ENCODE measurements at regions not wholly inside any gene's neighbourhood (a gene's known extent, or its start where the extent isn't known, plus 50 kb on each side); places are given as distances from the start of the nearest gene placed in this dataset.

DNA sequence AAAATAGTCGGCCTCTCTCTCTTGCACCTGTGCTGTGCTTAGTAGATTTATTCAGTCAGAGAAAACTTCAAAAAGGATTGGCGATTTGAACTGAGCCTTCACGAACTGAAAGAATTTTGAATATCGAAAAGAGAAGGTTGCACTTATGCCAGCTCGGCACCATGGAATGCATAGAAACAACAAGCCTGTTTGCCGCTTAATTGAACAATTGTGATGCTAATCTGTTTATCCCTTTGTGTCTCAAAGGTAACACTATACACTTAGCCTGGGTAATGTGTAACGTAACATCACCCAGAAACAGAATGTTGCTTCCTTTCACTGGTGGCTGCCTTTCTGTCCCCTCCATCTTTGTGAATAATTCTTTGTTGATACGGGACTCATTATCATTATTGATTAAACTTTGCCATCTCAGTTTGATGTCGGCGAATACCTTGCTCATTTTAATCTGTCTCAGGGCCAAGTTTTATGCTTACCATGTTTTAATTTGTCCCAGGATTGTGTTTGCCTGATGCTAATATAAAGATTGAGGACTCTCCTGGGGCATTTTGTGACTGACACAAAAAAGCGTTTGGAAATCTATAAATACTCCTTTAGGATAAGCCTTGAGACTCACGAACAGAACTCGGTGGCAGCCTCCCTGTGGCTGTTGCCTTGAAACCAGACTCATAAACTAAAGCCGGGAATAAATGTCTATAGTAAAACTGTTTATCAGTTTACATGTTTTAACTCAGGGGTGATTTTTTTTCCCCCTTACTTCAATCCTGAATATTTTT lies 400.5 kb downstream of the RAPGEF2 start:
- Histone ChIP-seq H3K27me3 (ENCODE audit: control insufficient read depth in 3 of 3, insufficient read depth in 3 of 3, low read length in 2 of 3) (peaks cover 0 to 3% (median 0%) of the 10 kb centered on the region in 3 donors), H3K9me3 (ENCODE audit: control insufficient read depth in 4 of 4, insufficient read depth in 3 of 4, low read length in 3 of 4) (no peaks in the 10 kb centered on the region), H3K36me3 (ENCODE audit: control insufficient read depth in 4 of 4, insufficient read depth in 4 of 4, low read length in 4 of 4) (no peaks in the 10 kb centered on the region), H3K4me1 (ENCODE audit: control insufficient read depth in 5 of 5, insufficient read depth in 5 of 5, low read length in 5 of 5) (peaks cover 0 to 13% (median 0%) of the 10 kb centered on the region in 5 donors), H3K4me3 (no peak overlapping the region), H3K9ac (ENCODE audit: insufficient read depth in 1 of 2, low read length in 2 of 2) (no peak overlapping the region), H3K27ac (ENCODE audit: low read depth in 1 of 2, low read length in 1 of 2) (no peak overlapping the region)
- DNase-seq (no peak), ATAC-seq (ENCODE audit: insufficient read depth, low FRiP score) (no peak)
- TF ChIP-seq, protein P1, sequence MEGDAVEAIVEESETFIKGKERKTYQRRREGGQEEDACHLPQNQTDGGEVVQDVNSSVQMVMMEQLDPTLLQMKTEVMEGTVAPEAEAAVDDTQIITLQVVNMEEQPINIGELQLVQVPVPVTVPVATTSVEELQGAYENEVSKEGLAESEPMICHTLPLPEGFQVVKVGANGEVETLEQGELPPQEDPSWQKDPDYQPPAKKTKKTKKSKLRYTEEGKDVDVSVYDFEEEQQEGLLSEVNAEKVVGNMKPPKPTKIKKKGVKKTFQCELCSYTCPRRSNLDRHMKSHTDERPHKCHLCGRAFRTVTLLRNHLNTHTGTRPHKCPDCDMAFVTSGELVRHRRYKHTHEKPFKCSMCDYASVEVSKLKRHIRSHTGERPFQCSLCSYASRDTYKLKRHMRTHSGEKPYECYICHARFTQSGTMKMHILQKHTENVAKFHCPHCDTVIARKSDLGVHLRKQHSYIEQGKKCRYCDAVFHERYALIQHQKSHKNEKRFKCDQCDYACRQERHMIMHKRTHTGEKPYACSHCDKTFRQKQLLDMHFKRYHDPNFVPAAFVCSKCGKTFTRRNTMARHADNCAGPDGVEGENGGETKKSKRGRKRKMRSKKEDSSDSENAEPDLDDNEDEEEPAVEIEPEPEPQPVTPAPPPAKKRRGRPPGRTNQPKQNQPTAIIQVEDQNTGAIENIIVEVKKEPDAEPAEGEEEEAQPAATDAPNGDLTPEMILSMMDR (IDR thresholded peaks at IDR 0.05; ENCODE audit: control extremely low read depth, extremely low read depth): no peak
- 74 to 76% methylated on average over 14 of the region's 14 CpGs for WGBS, 2 donors

GRCh38 chr4:159504684-159505083 lies 401.8 kb downstream of the RAPGEF2 start:
- H3K27me3 ChIP-seq (ENCODE audit: control insufficient read depth in 3 of 3, insufficient read depth in 3 of 3, low read length in 2 of 3): peaks cover 0 to 3% (median 0%) of the 10 kb centered on the region in 3 donors
- no peaks in the 10 kb centered on the region for H3K36me3 ChIP-seq (ENCODE audit: control insufficient read depth in 4 of 4, insufficient read depth in 4 of 4, low read length in 4 of 4)
- TF ChIP-seq, protein P1 (IDR thresholded peaks at IDR 0.05; ENCODE audit: control extremely low read depth, extremely low read depth): no peak
- 49 to 70% methylated on average over 5 of the region's 5 CpGs for WGBS, 2 donors
- DNase-seq (no peak), ATAC-seq (ENCODE audit: insufficient read depth, low FRiP score) (no peak)
- no peak overlapping the region for H3K4me3 ChIP-seq
- peaks cover 0 to 7% (median 0%) of the 10 kb centered on the region in 5 donors for H3K4me1 ChIP-seq (ENCODE audit: control insufficient read depth in 5 of 5, insufficient read depth in 5 of 5, low read length in 5 of 5)
- H3K9me3 ChIP-seq (ENCODE audit: control insufficient read depth in 4 of 4, insufficient read depth in 3 of 4, low read length in 3 of 4): no peaks in the 10 kb centered on the region
- no peak overlapping the region for H3K27ac ChIP-seq (ENCODE audit: low read depth in 1 of 2, low read length in 1 of 2)
- H3K9ac ChIP-seq (ENCODE audit: insufficient read depth in 1 of 2, low read length in 2 of 2): no peak overlapping the region

DNA sequence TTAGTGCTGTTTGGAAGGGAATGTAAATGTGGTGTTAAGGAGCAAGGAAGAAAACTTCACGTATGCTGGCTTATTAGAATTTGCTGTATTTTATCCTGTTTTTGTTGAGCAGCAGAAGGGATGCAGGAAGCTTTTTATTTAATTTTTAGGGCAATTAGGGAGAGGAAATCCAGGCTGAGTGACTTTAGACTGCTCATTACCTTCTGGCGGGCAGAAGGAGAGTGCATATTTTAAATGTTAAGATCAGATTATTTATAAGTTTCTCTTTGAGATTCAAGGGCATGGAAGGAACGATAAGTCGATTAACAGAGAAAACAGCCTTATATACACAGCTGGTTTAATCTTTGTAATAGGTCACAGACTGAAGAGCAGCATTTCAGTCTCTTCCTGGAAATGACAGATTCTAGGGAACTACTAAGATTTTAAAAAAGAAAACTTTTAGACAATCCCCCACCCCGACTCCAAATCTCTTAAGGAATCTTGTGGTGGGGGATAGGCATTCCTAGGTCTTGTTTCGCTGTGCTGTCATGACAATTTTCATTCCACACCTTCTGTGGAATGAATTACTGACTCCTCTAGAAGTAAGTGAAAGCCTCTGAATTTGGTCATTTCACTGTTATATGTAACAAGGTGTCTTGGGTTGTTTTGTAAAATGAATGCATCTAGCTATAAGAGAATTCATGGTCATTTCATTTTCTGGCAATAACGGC lies 402.5 kb downstream of the RAPGEF2 start:
- TF ChIP-seq, protein P1 (IDR thresholded peaks at IDR 0.05; ENCODE audit: control extremely low read depth, extremely low read depth): no peak
- 47 to 67% methylated on average over 7 of the region's 7 CpGs for WGBS, 2 donors
- Histone ChIP-seq H3K4me3 (no peak overlapping the region), H3K27me3 (ENCODE audit: control insufficient read depth in 3 of 3, insufficient read depth in 3 of 3, low read length in 2 of 3) (peaks cover 0 to 3% (median 0%) of the 10 kb centered on the region in 3 donors), H3K27ac (ENCODE audit: low read depth in 1 of 2, low read length in 1 of 2) (no peak overlapping the region), H3K4me1 (ENCODE audit: control insufficient read depth in 5 of 5, insufficient read depth in 5 of 5, low read length in 5 of 5) (peaks cover 0 to 7% (median 0%) of the 10 kb centered on the region in 5 donors), H3K9ac (ENCODE audit: insufficient read depth in 1 of 2, low read length in 2 of 2) (no peak overlapping the region), H3K36me3 (ENCODE audit: control insufficient read depth in 4 of 4, insufficient read depth in 4 of 4, low read length in 4 of 4) (no peaks in the 10 kb centered on the region), H3K9me3 (ENCODE audit: control insufficient read depth in 4 of 4, insufficient read depth in 3 of 4, low read length in 3 of 4) (no peaks in the 10 kb centered on the region)
- DNase-seq: peak in 1 of 3 donors; percentile 2
- ATAC-seq (ENCODE audit: insufficient read depth, low FRiP score): no peak

All from lung (tissue), 11 donors.